ENCODE measurements at regions not wholly inside any gene's neighbourhood (a gene's known extent, or its start where the extent isn't known, plus 50 kb on each side); places are given as distances from the start of the nearest gene placed in this dataset.
"Not testable (repeated sequence)": the region's sequence is repeated elsewhere in the genome, so short reads cannot be mapped to it uniquely, and the experiment has no call there.

GRCh38 chrX:39491548-39492297, 606.0 kb downstream of the BCOR start:
- Histone ChIP-seq H3F3A (ENCODE audit: control insufficient read depth, insufficient read depth) (no peaks in the 10 kb centered on the region), H3K27ac (ENCODE audit: low read depth, low read length) (no peak overlapping the region), H3K36me3 (ENCODE audit: control insufficient read depth, low read length) (no peaks in the 10 kb centered on the region), H3K4me1 (ENCODE audit: control insufficient read depth, low read length) (peaks cover 10% of the 10 kb centered on the region), H3K27me3 (ENCODE audit: control insufficient read depth, low read length) (no peaks in the 10 kb centered on the region), H3K79me2 (ENCODE audit: control insufficient read depth, low read length) (no peaks in the 10 kb centered on the region), H3K4me3 (ENCODE audit: low read length) (0 out of 2 replicates have a peak overlapping the region, but pooled peaks have one; percentile 22), H3K9me2 (replicated peaks; ENCODE audit: control insufficient read depth, low read length) (no peaks in the 10 kb centered on the region), H3K4me2 (ENCODE audit: low read length) (peak overlapping the region; percentile 42), H3K9me3 (ENCODE audit: control insufficient read depth, insufficient read depth, low read length) (no peaks in the 10 kb centered on the region), H4K20me1 (ENCODE audit: control insufficient read depth, insufficient read depth, low read depth, low read length) (no peaks in the 10 kb centered on the region)
- TF ChIP-seq CTCF (IDR thresholded peaks at IDR 0.05; ENCODE audit: low read depth, low read length, poor library complexity, severe bottlenecking) (no peak), EZH2phosphoT487 (IDR thresholded peaks at IDR 0.05; ENCODE audit: borderline replicate concordance, low read length) (no peak)

- H3K27me3 ChIP-seq (ENCODE audit: control insufficient read depth, low read length) = no peaks in the 10 kb centered on the region
- no peaks in the 10 kb centered on the region for H3F3A ChIP-seq (ENCODE audit: control insufficient read depth, insufficient read depth)
- no peaks in the 10 kb centered on the region for H3K9me2 ChIP-seq (replicated peaks; ENCODE audit: control insufficient read depth, low read length)
- H3K27ac ChIP-seq (ENCODE audit: low read depth, low read length) = no peak overlapping the region
- no peaks in the 10 kb centered on the region for H3K36me3 ChIP-seq (ENCODE audit: control insufficient read depth, low read length)
- TF ChIP-seq CTCF (IDR thresholded peaks at IDR 0.05; ENCODE audit: low read depth, low read length, poor library complexity, severe bottlenecking) = no peak
- no peak for TF ChIP-seq EZH2phosphoT487 (IDR thresholded peaks at IDR 0.05; ENCODE audit: borderline replicate concordance, low read length)
- H3K4me2 ChIP-seq (ENCODE audit: low read length) = no peak overlapping the region
- no peaks in the 10 kb centered on the region for H4K20me1 ChIP-seq (ENCODE audit: control insufficient read depth, insufficient read depth, low read depth, low read length)
- no peaks in the 10 kb centered on the region for H3K79me2 ChIP-seq (ENCODE audit: control insufficient read depth, low read length)
- peaks cover 10% of the 10 kb centered on the region for H3K4me1 ChIP-seq (ENCODE audit: control insufficient read depth, low read length)
- no peak overlapping the region for H3K4me3 ChIP-seq (ENCODE audit: low read length)
- H3K9me3 ChIP-seq (ENCODE audit: control insufficient read depth, insufficient read depth, low read length) = no peaks in the 10 kb centered on the region
Measured at GRCh38 chrX:39492497-39493162, 605.1 kb downstream of the BCOR start.

- H3K9me3 ChIP-seq (ENCODE audit: control insufficient read depth, insufficient read depth, low read length) = no peaks in the 10 kb centered on the region
- H3K27me3 ChIP-seq (ENCODE audit: control insufficient read depth, low read length) = no peaks in the 10 kb centered on the region
- H3K4me1 ChIP-seq (ENCODE audit: control insufficient read depth, low read length) = peaks cover 10% of the 10 kb centered on the region
- no peaks in the 10 kb centered on the region for H3K36me3 ChIP-seq (ENCODE audit: control insufficient read depth, low read length)
- no peaks in the 10 kb centered on the region for H3F3A ChIP-seq (ENCODE audit: control insufficient read depth, insufficient read depth)
- no peak overlapping the region for H3K4me3 ChIP-seq (ENCODE audit: low read length)
- H3K27ac ChIP-seq (ENCODE audit: low read depth, low read length) = no peak overlapping the region
- H3K79me2 ChIP-seq (ENCODE audit: control insufficient read depth, low read length) = no peaks in the 10 kb centered on the region
- TF ChIP-seq CTCF (IDR thresholded peaks at IDR 0.05; ENCODE audit: low read depth, low read length, poor library complexity, severe bottlenecking) = no peak
- TF ChIP-seq EZH2phosphoT487 (IDR thresholded peaks at IDR 0.05; ENCODE audit: borderline replicate concordance, low read length) = no peak
- no peaks in the 10 kb centered on the region for H4K20me1 ChIP-seq (ENCODE audit: control insufficient read depth, insufficient read depth, low read depth, low read length)
- no peak overlapping the region for H3K4me2 ChIP-seq (ENCODE audit: low read length)
- H3K9me2 ChIP-seq (replicated peaks; ENCODE audit: control insufficient read depth, low read length) = no peaks in the 10 kb centered on the region
Measured at GRCh38 chrX:39493168-39493567, 604.6 kb downstream of the BCOR start.

- H3K36me3 ChIP-seq (ENCODE audit: control insufficient read depth, low read length); H3K79me2 ChIP-seq (ENCODE audit: control insufficient read depth, low read length); H3K27me3 ChIP-seq (ENCODE audit: control insufficient read depth, low read length); H4K20me1 ChIP-seq (ENCODE audit: control insufficient read depth, insufficient read depth, low read depth, low read length); H3K4me3 ChIP-seq (ENCODE audit: low read length); H3K27ac ChIP-seq (ENCODE audit: low read depth, low read length); H3K4me1 ChIP-seq (ENCODE audit: control insufficient read depth, low read length); H3F3A ChIP-seq (ENCODE audit: control insufficient read depth, insufficient read depth); H3K9me2 ChIP-seq (replicated peaks; ENCODE audit: control insufficient read depth, low read length); H3K4me2 ChIP-seq (ENCODE audit: low read length); H3K9me3 ChIP-seq (ENCODE audit: control insufficient read depth, insufficient read depth, low read length): not testable (repeated sequence)
Measured at GRCh38 chrX:39497117-39497516, 600.6 kb downstream of the BCOR start.

Data from DOHH2 (cell line).